GM19397 (cell line): ENCODE measurements at regions not wholly inside any gene's neighbourhood (a gene's known extent, or its start where the extent isn't known, plus 50 kb on each side); places are given as distances from the start of the nearest gene placed in this dataset.
"Not testable (repeated sequence)": the region's sequence is repeated elsewhere in the genome, so short reads cannot be mapped to it uniquely, and the experiment has no call there.

Source experiments
- ATAC-seq: cut with Tn5 transposase; IDR thresholded peaks from one replicate; pipeline ENCODE4 v1.9.1; 2021; ENCODE audit warnings: mild to moderate bottlenecking, moderate library complexity; ENCODE audit not compliant: unreplicated experiment

- no peak for ATAC-seq
Observed at GRCh38 chr2:8589721-8590120, 92.1 kb upstream of the ID2 start.

DNA sequence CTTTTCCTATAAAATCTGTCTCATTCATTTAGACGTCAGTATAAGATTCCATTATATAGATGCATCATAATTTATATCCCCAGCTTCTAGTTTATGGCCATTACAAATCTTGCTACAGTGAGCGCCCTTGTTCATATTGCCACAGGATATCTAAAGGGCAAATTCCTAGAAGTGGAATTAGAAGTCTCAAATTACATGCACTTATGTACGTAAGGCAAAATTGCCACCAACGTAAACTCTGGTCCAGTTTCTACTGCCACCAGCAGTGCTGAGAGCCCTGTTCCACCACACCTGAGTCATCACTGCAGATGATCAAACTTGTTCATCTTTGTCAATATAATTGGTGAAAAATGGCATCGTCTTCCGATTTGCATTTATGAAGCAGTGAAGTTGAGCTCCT is 90.9 kb upstream of the ID2 start:
- no peak for ATAC-seq

GRCh38 chr2:8592736-8593135 is 89.1 kb upstream of the ID2 start:
- ATAC-seq = no peak

DNA sequence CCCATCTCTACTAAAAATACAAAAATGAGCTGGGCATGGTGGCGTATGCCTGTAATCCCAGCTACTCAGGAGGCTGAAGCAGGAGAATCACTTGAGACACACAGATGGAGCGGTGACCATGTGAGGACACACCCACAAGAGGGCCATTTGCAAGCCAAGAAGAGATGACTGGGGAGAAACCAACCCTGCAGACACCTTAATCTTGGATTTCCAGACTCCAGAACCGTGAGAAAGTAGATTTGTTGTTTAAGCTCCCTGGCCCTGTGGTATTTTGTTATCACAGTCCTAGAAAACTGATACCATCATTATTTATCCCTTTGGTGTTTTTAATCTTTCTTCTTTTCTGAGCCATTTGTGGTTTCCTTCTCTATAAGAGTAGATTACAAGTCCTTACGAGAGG is 88.6 kb upstream of the ID2 start:
- no peak for ATAC-seq

DNA sequence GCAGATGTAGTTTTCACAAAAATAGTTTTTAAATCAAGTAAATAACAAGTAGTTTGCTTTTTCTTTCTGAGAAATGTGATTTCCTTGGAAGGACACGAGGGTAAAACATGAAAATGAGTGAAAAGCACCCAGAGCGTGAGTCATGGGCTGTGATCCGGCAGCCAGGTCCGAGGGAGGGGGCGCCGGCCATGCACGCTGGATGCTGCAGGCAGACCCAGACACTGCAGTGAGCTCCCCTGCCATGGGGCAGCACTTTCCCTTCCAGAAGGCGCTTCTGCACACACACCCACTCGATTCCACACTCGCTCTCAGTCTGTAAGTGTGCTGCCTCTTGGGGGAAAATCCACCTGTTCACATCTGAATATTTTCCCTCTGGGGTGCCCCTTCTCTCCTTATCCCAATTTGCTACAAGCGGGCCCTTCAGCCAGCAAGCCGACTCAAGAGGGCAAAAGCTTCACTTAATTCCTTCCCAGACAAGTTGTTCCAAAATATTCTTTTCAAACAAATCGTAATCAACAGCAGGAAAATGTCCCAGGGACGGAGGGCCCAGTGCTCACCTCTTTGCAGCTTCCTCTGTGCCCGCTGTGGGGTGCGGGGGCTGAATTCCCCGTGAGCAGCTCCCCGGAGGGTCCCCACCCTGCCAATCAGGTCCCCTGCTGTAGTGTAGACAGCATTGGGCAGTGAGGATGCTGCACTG is 87.0 kb upstream of the ID2 start:
- ATAC-seq = no peak

GRCh38 chr2:8595428-8595805 is 86.4 kb upstream of the ID2 start:
- no peak for ATAC-seq

GRCh38 chr2:8595811-8596600 is 85.8 kb upstream of the ID2 start:
- no peak for ATAC-seq

GRCh38 chr2:8597094-8597493 is 84.8 kb upstream of the ID2 start:
- no peak for ATAC-seq

GRCh38 chr2:8597559-8598225 is 84.2 kb upstream of the ID2 start:
- no peak for ATAC-seq

- no peak for ATAC-seq
Observed at GRCh38 chr2:8598295-8599165, 83.3 kb upstream of the ID2 start.

DNA sequence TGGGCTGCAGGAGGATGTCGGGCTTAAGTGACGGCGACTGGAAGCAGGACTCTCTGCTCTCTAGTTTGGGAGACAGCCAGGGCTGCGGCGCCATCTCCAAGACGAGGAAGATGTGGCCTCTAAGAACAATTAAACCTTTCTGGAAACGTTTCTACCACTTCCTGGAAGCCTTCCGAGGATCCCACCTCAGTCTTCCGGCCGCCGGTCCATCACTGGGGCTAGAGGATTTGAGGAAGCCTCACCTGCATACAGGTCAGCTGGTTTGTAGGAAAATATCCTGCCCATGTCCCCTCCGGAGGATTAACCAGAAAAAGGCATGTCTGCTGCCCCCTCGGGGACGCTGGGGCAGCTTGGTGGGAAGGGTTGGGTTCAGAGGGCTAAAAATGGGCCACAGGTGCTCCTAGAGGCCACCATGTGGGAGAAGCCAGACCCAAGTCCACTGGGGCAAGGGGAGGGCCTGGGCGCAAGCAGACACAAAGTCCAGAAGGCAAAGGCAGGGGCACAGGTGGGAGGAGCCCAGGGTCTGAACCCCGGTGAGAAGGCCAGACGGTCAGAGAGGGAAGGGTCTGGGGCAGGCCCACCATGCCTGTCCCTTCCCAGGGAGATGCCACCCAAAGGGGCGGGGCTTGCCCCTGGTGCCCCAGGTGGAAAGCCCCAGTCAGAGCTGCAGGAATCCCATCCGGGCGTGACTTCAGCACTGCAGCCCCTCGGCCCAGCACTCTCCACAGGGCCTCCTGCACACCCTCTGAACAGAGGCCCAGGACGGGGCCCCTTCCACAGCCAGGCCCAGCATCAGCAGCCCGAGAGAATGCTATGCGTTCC is 82.2 kb upstream of the ID2 start:
- no peak for ATAC-seq

DNA sequence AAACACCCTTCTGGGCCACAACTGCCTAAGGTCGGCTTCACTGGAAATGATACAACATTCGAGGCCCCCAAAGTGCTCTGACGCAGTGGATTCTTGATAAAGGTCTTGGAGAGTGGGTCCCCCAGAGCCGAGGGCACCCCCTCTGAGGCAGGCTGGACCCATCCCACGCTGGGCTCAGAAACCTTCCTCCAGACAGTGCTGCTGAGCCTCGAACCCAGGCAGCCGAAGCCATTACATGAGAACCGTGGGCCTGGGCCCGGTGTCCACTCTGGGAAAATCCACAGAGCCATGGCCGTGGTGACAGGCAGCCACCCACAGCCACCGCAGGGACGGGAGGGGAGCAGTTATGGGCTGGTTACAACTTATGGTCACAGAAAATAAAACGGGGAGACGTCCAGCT is 81.4 kb upstream of the ID2 start:
- ATAC-seq = no peak

- ATAC-seq = no peak
Observed at GRCh38 chr2:8602809-8603208, 79.0 kb upstream of the ID2 start.

DNA sequence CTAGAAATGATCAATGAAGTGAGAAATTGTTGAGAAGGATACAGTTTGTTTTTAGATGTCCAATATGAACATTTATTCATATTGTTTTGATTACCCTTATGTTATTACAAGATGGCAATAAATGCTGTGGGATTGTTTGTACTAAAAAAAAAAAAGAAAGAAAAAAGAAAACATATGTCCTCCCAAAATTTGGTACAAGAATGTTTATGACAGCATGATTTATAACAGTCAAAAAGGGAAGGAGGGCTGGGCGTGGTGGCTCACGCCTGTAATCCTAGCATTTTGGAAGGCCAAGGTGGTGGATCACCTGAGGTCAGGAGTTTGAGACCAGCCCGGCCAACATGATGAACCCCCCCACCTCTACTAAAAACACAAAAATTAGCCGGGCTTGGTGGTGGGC is 78.5 kb upstream of the ID2 start:
- not testable (repeated sequence) for ATAC-seq

- no peak for ATAC-seq
Observed at GRCh38 chr2:8604262-8604661, 77.6 kb upstream of the ID2 start.

DNA sequence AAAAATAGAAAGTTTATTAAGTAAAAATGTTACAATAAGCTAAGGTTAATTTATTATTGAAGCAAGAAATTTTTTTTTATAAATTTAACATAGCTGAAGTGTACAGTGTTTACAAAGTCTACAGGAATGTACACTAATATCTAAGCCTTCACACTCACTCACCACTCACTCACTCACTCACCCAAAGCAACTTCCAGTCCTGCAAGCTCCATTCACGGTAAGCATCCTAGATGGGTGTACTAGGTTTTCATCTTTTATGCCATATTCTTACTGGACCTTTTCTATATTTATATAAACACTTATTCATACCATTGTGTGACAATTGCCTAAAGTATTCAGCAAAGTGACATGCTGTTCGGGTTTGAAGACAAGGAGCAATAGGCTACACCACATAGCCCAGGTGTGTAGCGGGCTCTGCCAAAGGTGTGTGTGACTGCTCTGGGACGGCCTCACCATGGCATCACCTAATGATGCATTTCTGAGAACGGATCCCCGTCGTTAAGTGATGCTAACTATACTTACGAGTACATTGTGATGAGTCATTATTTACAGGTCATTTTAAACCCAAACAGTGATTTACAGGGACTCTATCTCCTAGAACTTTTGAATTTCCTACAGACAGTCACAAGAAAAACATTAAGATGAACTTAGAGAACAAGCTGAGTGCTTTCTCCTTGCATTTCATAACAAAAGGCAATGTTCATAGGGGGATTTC is 76.3 kb upstream of the ID2 start:
- ATAC-seq = no peak

DNA sequence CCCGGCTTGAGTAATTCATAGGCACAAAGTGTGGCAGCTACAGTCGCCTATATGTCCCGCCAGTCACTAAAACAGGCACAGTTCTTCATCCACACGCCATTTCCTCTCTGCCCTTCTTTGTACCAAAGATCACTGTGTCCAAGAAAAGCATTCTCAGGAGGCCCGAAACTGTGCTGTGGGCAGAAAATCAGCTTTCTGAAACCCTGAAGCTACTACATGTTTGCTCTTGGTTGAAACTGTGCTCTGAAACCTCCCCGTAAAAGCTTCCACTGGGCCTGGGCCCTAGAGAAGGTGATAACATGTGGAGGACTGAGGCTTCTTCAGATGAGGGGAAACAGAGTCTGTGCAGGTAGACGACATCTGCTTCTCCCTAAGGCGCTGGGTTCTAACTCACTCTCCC is 75.6 kb upstream of the ID2 start:
- ATAC-seq = peak; percentile 82

GRCh38 chr2:8606649-8607550 is 75.0 kb upstream of the ID2 start:
- ATAC-seq = peak; percentile 21

DNA sequence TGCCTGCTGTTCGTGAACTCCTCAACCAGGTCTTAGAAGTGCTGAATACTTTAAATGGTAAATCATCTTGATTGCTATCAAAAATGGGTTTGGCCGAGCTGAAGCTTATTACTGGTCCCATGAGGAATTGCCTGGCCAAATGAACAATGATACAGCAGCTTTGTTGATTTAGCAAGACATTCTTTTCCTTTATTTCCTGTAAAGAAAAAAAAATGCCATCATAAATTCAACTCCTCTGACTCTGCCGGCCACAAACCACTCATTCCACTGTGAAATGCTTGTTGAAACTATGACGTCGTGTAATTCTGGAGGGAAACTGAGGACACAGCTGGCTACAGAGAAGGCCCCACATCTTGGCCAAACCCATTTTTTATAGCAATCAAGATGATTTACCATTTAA is 74.2 kb upstream of the ID2 start:
- no peak for ATAC-seq
